ENCODE measurements at regions not wholly inside any gene's neighbourhood (a gene's known extent, or its start where the extent isn't known, plus 50 kb on each side); places are given as distances from the start of the nearest gene placed in this dataset.

DNA sequence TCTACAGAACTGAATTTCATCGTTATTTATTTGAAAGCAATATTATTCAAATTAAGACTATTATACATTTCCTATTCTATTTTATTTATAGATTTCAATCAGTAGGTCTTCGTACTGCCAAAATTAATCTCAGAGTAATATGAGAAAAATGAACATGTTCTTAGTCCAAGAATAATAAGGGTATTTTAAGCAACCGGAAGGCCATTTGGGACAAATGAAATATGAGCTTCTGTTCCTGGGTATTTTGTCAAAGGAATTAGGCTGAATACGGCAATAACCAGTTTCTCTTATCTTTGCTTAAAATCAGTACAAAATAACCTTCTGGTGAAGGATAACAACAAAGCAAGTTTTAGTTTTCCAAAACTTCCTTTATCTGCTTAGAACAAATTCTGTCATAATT is 410.3 kb upstream of the PRR16 start:
- H3K4me3 ChIP-seq (ENCODE audit: low read depth, low read length) = no peak overlapping the region
- H3K27me3 ChIP-seq (ENCODE audit: control insufficient read depth, insufficient read depth, low read length) = no peaks in the 10 kb centered on the region
- no peak overlapping the region for H3K27ac ChIP-seq (ENCODE audit: low read depth, low read length)
- no peaks in the 10 kb centered on the region for H3K4me1 ChIP-seq (ENCODE audit: control insufficient read depth, insufficient read depth, low read length)
- H3K36me3 ChIP-seq (ENCODE audit: control insufficient read depth, insufficient read depth, low read length) = no peaks in the 10 kb centered on the region
- H3K9ac ChIP-seq (ENCODE audit: low read depth, low read length) = no peak overlapping the region
- H3K9me3 ChIP-seq (ENCODE audit: control insufficient read depth, insufficient read depth, low read length) = no peaks in the 10 kb centered on the region

DNA sequence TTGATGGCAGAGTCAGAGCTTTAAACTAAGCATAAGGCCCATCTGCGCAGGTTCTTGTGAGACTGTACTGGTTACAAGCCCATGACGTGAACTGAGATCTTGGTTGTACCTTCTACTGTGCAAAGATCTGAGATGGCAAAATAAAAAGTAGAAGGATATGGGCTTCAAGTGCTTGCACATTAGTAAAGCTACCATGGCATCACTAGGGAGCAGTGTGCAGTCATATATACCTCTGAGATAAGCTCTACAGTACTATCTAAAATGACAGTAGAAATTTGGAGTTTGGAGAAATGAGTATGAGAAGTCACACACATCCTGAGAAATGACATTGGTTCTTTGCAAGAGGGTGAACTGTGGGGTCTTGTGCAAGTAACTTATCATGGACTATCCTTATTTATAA is 408.2 kb upstream of the PRR16 start:
- no peaks in the 10 kb centered on the region for H3K27me3 ChIP-seq (ENCODE audit: control insufficient read depth, insufficient read depth, low read length)
- H3K9ac ChIP-seq (ENCODE audit: low read depth, low read length) = no peak overlapping the region
- no peak overlapping the region for H3K4me3 ChIP-seq (ENCODE audit: low read depth, low read length)
- H3K27ac ChIP-seq (ENCODE audit: low read depth, low read length) = no peak overlapping the region
- no peaks in the 10 kb centered on the region for H3K4me1 ChIP-seq (ENCODE audit: control insufficient read depth, insufficient read depth, low read length)
- H3K9me3 ChIP-seq (ENCODE audit: control insufficient read depth, insufficient read depth, low read length) = no peaks in the 10 kb centered on the region
- no peaks in the 10 kb centered on the region for H3K36me3 ChIP-seq (ENCODE audit: control insufficient read depth, insufficient read depth, low read length)

DNA sequence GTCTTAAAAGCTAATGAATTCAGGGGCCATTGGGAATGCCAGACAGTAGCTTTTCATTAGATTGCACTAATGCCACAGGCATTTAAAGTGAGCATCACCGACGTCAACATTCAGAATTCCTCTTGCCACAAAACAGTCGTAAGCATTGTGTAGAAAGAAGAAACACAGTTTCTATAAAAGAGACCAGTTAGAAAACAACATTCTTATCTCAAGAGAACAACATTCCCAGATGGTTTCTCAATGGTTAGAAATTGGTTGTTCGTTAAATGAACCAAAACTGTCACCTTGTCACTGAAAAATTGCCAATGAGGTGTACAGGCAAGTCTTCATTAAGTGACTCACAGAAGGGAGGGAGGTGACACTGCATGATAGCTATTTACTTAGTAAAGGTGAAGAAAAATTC is 401.6 kb upstream of the PRR16 start:
- Histone ChIP-seq H3K27ac (ENCODE audit: low read depth, low read length) (no peak overlapping the region), H3K27me3 (ENCODE audit: control insufficient read depth, insufficient read depth, low read length) (no peaks in the 10 kb centered on the region), H3K4me3 (ENCODE audit: low read depth, low read length) (no peak overlapping the region), H3K9ac (ENCODE audit: low read depth, low read length) (no peak overlapping the region), H3K36me3 (ENCODE audit: control insufficient read depth, insufficient read depth, low read length) (no peaks in the 10 kb centered on the region), H3K4me1 (ENCODE audit: control insufficient read depth, insufficient read depth, low read length) (no peaks in the 10 kb centered on the region), H3K9me3 (ENCODE audit: control insufficient read depth, insufficient read depth, low read length) (no peaks in the 10 kb centered on the region)

DNA sequence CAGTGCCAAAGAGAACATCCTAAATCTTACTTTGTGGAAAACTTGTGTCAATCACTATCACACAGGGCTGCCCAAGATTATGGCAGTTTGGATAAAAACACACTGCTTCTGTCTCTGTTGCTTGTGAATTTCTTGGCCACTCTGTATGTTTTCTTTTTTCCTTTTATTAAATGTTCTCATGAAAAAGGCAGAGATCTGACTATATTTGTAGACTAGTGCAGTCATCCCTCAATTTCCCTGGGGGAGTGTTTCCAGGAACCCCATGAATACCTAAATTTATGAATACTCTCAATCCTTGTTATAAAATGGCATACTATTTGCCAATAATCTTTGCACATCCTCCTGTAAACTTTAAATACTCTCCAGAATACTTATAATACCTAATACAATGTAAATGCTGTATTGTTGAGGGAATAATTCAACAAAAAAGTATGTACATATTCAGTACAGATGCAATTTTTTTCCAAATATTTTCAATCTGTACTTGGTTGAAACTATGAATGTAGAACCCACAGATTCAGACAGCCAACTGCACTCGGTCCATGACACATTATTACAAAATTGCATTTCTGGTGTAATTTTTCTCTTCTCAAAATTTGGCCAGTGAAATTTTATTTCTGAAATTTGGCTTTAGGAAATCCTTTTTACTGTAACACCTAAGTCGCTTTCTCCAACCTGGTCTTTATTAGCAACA is 391.9 kb upstream of the PRR16 start:
- H3K27me3 ChIP-seq (ENCODE audit: control insufficient read depth, insufficient read depth, low read length) = no peaks in the 10 kb centered on the region
- no peaks in the 10 kb centered on the region for H3K4me1 ChIP-seq (ENCODE audit: control insufficient read depth, insufficient read depth, low read length)
- no peak overlapping the region for H3K4me3 ChIP-seq (ENCODE audit: low read depth, low read length)
- no peak overlapping the region for H3K27ac ChIP-seq (ENCODE audit: low read depth, low read length)
- no peaks in the 10 kb centered on the region for H3K36me3 ChIP-seq (ENCODE audit: control insufficient read depth, insufficient read depth, low read length)
- H3K9me3 ChIP-seq (ENCODE audit: control insufficient read depth, insufficient read depth, low read length) = no peaks in the 10 kb centered on the region
- H3K9ac ChIP-seq (ENCODE audit: low read depth, low read length) = no peak overlapping the region

DNA sequence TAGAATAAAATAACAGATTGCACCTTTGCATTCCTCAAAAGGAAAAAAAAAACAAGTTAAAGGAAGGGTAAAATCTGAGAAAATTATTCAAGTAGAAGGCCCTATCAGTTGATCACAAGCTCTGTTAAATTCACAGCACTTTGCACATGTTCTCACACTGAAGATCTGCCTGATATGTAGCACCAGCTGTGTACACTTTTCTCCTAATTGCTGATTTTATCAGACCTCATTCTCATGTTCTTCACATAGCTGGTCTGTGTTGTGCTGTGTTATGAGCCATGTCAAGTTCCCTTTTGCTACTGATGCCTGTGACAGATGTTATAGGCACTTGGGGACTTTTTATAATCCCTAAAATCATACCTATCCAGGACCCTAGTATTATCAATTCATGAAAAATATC is 390.4 kb upstream of the PRR16 start:
- Histone ChIP-seq H3K27ac (ENCODE audit: low read depth, low read length) (no peak overlapping the region), H3K4me3 (ENCODE audit: low read depth, low read length) (no peak overlapping the region), H3K9ac (ENCODE audit: low read depth, low read length) (no peak overlapping the region), H3K9me3 (ENCODE audit: control insufficient read depth, insufficient read depth, low read length) (no peaks in the 10 kb centered on the region), H3K27me3 (ENCODE audit: control insufficient read depth, insufficient read depth, low read length) (no peaks in the 10 kb centered on the region), H3K4me1 (ENCODE audit: control insufficient read depth, insufficient read depth, low read length) (no peaks in the 10 kb centered on the region), H3K36me3 (ENCODE audit: control insufficient read depth, insufficient read depth, low read length) (no peaks in the 10 kb centered on the region)

DNA sequence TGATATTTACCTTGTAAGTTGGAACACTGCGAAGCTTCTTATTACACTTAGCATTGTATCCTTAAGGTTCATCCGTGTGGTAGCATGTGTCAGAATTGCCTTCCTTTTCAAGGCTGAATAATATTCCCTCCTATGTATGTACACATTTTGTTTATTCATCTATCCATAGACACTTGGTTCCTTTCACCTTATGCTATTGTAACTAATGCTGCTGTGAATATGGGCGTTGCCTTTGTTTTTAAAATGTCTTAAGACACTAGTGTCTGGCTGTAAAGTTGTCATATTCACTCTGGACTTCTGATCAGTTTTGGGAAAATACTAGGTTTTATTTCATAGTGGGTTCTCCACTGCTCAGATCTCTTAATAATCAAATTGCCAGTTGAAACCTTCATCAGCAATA is 383.3 kb upstream of the PRR16 start:
- Histone ChIP-seq H3K9me3 (ENCODE audit: control insufficient read depth, insufficient read depth, low read length) (no peaks in the 10 kb centered on the region), H3K4me3 (ENCODE audit: low read depth, low read length) (no peak overlapping the region), H3K36me3 (ENCODE audit: control insufficient read depth, insufficient read depth, low read length) (no peaks in the 10 kb centered on the region), H3K9ac (ENCODE audit: low read depth, low read length) (no peak overlapping the region), H3K27me3 (ENCODE audit: control insufficient read depth, insufficient read depth, low read length) (no peaks in the 10 kb centered on the region), H3K27ac (ENCODE audit: low read depth, low read length) (no peak overlapping the region), H3K4me1 (ENCODE audit: control insufficient read depth, insufficient read depth, low read length) (peaks cover 3% of the 10 kb centered on the region; the same call in 1 of the 2 replicates)

DNA sequence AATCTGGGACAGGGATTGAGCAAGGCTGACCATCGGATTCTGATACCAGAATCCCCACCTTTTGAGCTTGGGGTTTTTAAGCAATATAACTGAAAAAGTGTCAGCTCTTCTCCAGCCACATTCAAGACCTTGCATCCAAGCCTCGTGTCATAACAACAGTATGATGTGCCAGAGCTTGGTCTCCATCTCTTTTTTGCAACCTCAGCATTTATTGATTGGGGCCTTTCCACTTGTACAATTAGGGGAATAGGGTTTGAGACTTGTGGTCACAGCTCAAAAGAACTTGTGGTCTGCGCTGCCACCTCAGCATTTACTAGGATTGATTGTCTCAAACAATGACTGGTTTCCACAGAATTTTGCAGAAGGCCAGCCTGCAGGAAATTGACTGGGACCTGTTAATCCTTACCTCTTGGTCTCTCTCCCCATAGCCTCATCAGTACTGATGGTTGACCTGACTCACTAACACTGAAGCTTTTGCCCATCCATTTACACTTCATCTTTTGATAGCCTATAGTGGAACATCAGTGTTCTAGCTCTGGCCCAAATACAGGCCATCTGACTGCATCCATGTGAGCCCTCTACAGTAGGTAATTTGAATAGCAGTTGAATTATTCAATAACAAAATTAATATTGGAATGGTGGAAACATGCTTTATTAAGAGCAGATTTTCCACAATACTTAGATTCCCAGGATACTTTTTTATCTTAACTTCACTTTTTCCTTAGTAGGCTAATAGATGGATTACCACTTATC is 381.6 kb upstream of the PRR16 start:
- no peaks in the 10 kb centered on the region for H3K36me3 ChIP-seq (ENCODE audit: control insufficient read depth, insufficient read depth, low read length)
- no peak overlapping the region for H3K4me3 ChIP-seq (ENCODE audit: low read depth, low read length)
- H3K9me3 ChIP-seq (ENCODE audit: control insufficient read depth, insufficient read depth, low read length) = no peaks in the 10 kb centered on the region
- H3K9ac ChIP-seq (ENCODE audit: low read depth, low read length) = no peak overlapping the region
- no peaks in the 10 kb centered on the region for H3K27me3 ChIP-seq (ENCODE audit: control insufficient read depth, insufficient read depth, low read length)
- no peak overlapping the region for H3K27ac ChIP-seq (ENCODE audit: low read depth, low read length)
- peaks cover 3% of the 10 kb centered on the region; the same call in 1 of the 2 replicates for H3K4me1 ChIP-seq (ENCODE audit: control insufficient read depth, insufficient read depth, low read length)

DNA sequence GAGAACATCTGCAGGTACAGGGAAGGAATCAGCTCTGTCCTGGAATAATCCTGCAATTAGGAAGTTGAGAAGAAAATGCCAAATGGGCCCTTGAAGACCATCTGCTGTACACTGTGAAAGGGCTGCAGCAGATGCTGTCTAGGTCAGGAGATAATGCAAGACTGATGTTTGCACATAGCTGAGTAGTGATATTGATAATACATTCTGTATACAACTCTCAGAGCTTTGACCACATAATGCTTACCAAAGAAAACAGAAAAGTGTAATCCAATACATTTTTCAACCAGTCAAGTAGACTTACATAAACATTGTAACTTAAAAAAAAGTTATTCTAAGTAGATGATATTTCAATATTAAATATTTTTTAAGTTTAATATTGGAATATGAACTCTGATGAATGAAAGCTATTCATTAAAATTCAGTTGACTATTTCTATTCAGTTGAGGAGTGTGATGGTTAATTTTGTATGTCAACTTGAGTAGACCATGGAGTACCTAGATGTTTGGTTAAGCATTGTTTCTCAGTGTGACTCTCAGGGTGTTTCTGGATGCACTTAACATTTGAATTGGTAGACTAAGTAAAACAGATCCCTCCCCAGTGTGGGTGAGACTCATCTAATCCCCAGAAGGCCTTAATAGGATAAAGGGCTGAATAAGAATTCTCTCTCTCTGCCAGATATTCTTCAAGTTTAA is 380.1 kb upstream of the PRR16 start:
- Histone ChIP-seq H3K27ac (ENCODE audit: low read depth, low read length) (peak overlapping the region; percentile 39), H3K4me1 (ENCODE audit: control insufficient read depth, insufficient read depth, low read length) (peaks cover 3% of the 10 kb centered on the region; the same call in 1 of the 2 replicates), H3K27me3 (ENCODE audit: control insufficient read depth, insufficient read depth, low read length) (no peaks in the 10 kb centered on the region), H3K36me3 (ENCODE audit: control insufficient read depth, insufficient read depth, low read length) (no peaks in the 10 kb centered on the region), H3K9me3 (ENCODE audit: control insufficient read depth, insufficient read depth, low read length) (no peaks in the 10 kb centered on the region), H3K4me3 (ENCODE audit: low read depth, low read length) (no peak overlapping the region), H3K9ac (ENCODE audit: low read depth, low read length) (no peak overlapping the region)

DNA sequence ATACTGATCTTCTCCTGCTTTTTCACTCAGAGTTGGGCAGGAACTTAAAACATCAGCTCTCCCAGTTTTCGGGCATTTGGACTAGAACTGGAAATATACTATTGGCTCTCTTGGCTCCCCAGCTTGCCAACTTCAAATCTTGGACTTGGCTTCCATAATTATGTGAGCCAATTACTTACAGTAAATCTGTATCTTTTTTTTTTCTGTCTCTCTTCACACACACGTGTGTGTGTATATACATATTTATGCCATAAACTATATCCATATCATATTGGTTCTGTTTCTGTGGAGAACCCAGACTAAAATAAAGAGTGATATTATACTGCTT is 379.6 kb upstream of the PRR16 start:
- Histone ChIP-seq H3K36me3 (ENCODE audit: control insufficient read depth, insufficient read depth, low read length) (no peaks in the 10 kb centered on the region), H3K27ac (ENCODE audit: low read depth, low read length) (peak overlapping the region; percentile 39), H3K4me1 (ENCODE audit: control insufficient read depth, insufficient read depth, low read length) (peaks cover 3% of the 10 kb centered on the region; the same call in 1 of the 2 replicates), H3K9ac (ENCODE audit: low read depth, low read length) (no peak overlapping the region), H3K9me3 (ENCODE audit: control insufficient read depth, insufficient read depth, low read length) (no peaks in the 10 kb centered on the region), H3K27me3 (ENCODE audit: control insufficient read depth, insufficient read depth, low read length) (no peaks in the 10 kb centered on the region), H3K4me3 (ENCODE audit: low read depth, low read length) (no peak overlapping the region)

DNA sequence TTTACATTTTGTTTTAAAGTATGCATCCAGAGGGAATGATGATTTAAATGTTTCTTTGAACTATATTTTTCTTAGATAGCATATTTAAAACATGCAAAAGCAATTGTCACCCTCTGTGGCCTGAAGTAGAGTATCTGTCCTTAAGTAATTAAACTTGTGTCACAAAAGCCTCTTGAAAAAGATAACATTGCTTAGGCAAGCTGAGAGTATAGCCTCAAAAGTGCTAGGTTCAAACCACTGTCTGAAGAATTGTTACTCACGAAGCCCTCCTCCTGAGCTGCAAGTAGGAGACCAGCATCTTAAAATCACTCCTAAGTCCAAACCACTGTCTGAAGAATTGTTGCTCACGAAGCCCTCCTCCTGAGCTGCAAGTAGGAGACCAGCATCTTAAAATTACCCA is 378.0 kb upstream of the PRR16 start:
- Histone ChIP-seq H3K9me3 (ENCODE audit: control insufficient read depth, insufficient read depth, low read length) (no peaks in the 10 kb centered on the region), H3K4me3 (ENCODE audit: low read depth, low read length) (no peak overlapping the region), H3K9ac (ENCODE audit: low read depth, low read length) (no peak overlapping the region), H3K4me1 (ENCODE audit: control insufficient read depth, insufficient read depth, low read length) (peaks cover 3% of the 10 kb centered on the region; the same call in 1 of the 2 replicates), H3K27me3 (ENCODE audit: control insufficient read depth, insufficient read depth, low read length) (no peaks in the 10 kb centered on the region), H3K27ac (ENCODE audit: low read depth, low read length) (no peak overlapping the region), H3K36me3 (ENCODE audit: control insufficient read depth, insufficient read depth, low read length) (no peaks in the 10 kb centered on the region)

DNA sequence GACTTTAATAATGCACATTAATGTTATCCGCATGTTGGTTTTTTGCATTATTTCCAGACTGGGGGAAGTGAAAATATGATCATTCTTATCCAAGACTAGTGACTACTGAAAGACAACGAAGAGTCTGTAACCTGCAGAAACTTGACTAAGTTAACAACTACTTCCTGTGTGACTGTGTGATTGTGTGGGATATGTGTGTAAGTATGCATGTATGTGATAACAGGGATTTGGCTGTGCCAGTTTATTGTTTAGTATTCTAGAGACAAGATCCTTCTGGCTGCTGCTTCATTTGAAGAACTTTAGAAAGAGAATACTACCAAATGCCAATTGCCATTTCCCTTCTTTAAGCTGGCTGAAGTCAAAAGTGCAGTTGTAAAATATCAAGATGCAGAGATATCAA is 375.7 kb upstream of the PRR16 start:
- no peak overlapping the region for H3K4me3 ChIP-seq (ENCODE audit: low read depth, low read length)
- H3K9ac ChIP-seq (ENCODE audit: low read depth, low read length) = no peak overlapping the region
- H3K36me3 ChIP-seq (ENCODE audit: control insufficient read depth, insufficient read depth, low read length) = no peaks in the 10 kb centered on the region
- H3K27ac ChIP-seq (ENCODE audit: low read depth, low read length) = no peak overlapping the region
- H3K4me1 ChIP-seq (ENCODE audit: control insufficient read depth, insufficient read depth, low read length) = peaks cover 3% of the 10 kb centered on the region; the same call in 1 of the 2 replicates
- H3K27me3 ChIP-seq (ENCODE audit: control insufficient read depth, insufficient read depth, low read length) = no peaks in the 10 kb centered on the region
- H3K9me3 ChIP-seq (ENCODE audit: control insufficient read depth, insufficient read depth, low read length) = no peaks in the 10 kb centered on the region

All from HUES48 (cell line).